ENCODE measurements at regions not wholly inside any gene's neighbourhood (a gene's known extent, or its start where the extent isn't known, plus 50 kb on each side); places are given as distances from the start of the nearest gene placed in this dataset.

DNA sequence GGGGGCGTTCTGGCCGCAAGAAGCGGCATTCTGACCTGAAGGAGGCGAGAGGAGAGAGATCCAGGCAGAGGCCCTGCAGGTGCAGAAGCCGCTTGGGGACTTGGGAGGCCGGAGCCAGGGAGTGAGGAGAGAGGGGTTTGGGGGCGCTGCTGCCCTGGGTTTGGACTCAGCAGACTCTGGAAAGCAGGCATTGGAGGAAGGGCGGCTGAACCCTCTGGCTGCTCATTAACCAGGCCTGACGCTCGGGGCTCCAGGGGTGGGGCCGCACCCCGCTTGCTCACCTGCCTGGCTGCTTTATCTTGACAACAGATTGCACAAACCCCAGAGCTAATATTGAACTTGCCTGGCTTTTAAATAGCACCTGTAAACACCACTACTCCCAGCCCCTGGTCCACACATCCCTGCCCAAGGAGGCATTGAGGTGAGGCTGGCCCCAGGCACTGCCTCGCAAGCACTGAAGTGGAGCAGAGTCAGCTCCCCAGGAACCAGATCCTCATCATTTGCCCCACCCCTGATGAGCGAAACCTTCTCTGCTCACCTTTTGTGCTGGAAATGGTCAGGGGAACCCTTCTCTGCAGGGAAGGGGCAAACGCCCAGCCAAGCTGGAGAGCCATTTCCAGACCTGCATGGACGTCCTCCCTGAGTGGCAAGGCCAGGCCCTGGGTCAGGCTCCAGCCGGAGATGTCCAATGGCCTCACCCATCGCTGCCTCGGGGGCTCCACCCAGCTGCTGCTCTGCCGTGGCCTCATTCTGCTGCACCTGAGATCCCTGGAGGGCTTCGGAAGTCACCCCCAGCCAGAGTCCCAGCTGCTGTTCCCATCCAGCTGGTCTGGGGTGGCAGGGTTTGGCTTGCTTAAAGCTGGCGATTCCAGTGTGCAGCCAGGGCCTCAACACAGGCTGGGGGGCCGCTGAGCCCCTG is 190.2 kb upstream of the GSE1 start:
- no peaks in the 10 kb centered on the region for H3K36me3 ChIP-seq
- TF ChIP-seq, protein P1, sequence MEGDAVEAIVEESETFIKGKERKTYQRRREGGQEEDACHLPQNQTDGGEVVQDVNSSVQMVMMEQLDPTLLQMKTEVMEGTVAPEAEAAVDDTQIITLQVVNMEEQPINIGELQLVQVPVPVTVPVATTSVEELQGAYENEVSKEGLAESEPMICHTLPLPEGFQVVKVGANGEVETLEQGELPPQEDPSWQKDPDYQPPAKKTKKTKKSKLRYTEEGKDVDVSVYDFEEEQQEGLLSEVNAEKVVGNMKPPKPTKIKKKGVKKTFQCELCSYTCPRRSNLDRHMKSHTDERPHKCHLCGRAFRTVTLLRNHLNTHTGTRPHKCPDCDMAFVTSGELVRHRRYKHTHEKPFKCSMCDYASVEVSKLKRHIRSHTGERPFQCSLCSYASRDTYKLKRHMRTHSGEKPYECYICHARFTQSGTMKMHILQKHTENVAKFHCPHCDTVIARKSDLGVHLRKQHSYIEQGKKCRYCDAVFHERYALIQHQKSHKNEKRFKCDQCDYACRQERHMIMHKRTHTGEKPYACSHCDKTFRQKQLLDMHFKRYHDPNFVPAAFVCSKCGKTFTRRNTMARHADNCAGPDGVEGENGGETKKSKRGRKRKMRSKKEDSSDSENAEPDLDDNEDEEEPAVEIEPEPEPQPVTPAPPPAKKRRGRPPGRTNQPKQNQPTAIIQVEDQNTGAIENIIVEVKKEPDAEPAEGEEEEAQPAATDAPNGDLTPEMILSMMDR (IDR thresholded peaks at IDR 0.05) = no peak
- no peak overlapping the region for H3K27ac ChIP-seq
- no peaks in the 10 kb centered on the region for H3K9me3 ChIP-seq
- peaks cover 7% of the 10 kb centered on the region for H3K27me3 ChIP-seq
- no peaks in the 10 kb centered on the region for H3K4me1 ChIP-seq (ENCODE audit: control insufficient read depth in 1 of 2, insufficient read depth in 1 of 2, low read depth in 1 of 2, low read length in 1 of 2)
- H3K4me3 ChIP-seq (ENCODE audit: low read depth in 1 of 2, low read length in 1 of 2) = no peak overlapping the region

DNA sequence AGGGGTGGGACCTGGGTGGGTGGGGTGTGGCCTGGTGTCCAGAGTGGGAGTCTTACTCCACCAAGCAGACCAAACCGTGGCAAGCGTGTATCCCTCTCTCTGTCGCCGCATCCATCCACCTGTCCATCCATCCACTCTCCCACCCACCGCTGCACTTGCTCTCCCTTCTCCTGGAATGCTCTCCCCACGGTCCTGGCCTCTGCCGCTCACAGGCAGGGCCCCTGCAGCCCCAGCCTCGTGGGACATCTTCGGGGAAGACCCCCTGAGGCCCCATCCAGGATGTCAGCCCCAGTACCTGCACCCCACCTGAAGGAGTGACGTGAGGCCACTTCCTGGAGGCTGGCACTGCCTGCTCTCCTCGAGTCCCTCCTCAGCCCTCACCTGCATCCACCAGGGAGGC is 189.5 kb upstream of the GSE1 start:
- Histone ChIP-seq H3K9me3 (no peaks in the 10 kb centered on the region), H3K4me1 (ENCODE audit: control insufficient read depth in 1 of 2, insufficient read depth in 1 of 2, low read depth in 1 of 2, low read length in 1 of 2) (no peaks in the 10 kb centered on the region), H3K27ac (no peak overlapping the region), H3K36me3 (no peaks in the 10 kb centered on the region), H3K27me3 (peaks cover 7% of the 10 kb centered on the region), H3K4me3 (ENCODE audit: low read depth in 1 of 2, low read length in 1 of 2) (no peak overlapping the region)
- TF ChIP-seq, protein P1 (IDR thresholded peaks at IDR 0.05) = no peak

DNA sequence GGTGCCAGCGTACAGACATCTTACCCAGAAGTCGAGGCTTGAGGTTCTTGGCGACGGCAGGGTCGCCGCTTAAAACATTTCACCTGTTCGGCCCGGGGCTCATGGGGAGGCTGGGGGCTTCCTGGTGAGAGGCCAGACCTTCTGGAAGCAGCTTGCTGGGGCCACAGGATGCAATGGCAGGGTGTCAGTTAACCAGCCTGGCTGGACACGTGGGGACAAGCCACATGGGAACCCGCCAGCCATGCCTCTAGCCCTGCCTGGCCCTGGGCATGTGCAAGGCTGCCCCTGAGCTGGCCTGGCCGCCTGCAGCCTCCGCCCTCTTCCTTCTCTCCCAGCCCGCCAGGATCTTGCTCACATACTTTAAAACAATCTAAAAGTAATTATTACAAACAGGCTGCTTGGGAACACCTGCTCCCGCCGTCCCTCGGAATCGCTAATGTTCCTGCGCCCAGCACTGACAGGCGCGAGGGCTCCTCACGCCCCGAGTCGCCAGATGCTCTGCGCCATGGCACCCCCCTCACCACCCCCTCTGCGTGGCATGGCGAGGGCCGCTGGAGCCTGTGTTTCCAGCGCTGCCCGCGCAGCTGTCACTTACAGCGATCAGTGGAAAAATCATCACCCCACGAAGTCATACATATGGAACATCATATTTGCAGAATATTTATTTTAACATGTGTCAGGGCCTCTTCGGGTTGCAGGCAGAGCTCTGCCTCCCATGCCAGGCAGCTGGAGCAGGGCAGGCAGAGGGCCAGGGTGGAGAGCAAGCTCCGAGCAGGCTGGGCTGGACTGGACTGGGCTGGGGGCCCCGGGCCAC is 188.7 kb upstream of the GSE1 start:
- H3K9me3 ChIP-seq = no peaks in the 10 kb centered on the region
- no peak overlapping the region for H3K4me3 ChIP-seq (ENCODE audit: low read depth in 1 of 2, low read length in 1 of 2)
- no peak overlapping the region for H3K27ac ChIP-seq
- TF ChIP-seq, protein P1 (IDR thresholded peaks at IDR 0.05) = no peak
- peaks cover 7% of the 10 kb centered on the region for H3K27me3 ChIP-seq
- no peaks in the 10 kb centered on the region for H3K4me1 ChIP-seq (ENCODE audit: control insufficient read depth in 1 of 2, insufficient read depth in 1 of 2, low read depth in 1 of 2, low read length in 1 of 2)
- no peaks in the 10 kb centered on the region for H3K36me3 ChIP-seq

DNA sequence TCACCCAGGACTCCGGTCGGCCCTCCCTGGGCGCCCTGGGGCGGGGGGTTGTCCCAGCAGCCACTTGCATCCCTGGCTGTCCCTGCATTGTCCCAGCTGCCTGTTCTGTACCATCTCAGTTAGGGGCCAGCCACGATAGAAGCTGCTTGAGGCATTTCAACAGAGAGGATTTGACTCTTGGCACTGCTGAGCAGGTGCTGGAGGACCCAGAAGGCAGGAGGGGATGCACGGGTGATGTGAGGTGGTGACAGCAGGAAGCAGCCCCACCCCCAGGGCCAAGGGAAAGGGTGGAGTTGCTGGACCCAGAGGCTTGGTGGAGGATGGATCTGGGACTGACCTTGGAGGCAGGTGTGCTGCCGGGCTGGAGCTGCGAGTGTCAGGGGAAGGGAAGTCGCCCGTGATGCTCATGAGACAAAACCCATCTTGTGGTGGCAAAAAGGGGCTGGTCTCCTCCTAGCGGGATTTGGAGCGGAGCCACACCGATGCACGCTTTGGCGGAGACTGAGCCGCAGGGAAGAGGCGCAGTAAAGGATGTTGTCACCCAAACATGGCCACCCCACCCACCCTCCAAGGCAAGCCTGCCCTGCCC is 188.0 kb upstream of the GSE1 start:
- Histone ChIP-seq H3K27ac (no peak overlapping the region), H3K27me3 (peaks cover 7% of the 10 kb centered on the region), H3K4me1 (ENCODE audit: control insufficient read depth in 1 of 2, insufficient read depth in 1 of 2, low read depth in 1 of 2, low read length in 1 of 2) (no peaks in the 10 kb centered on the region), H3K9me3 (no peaks in the 10 kb centered on the region), H3K4me3 (ENCODE audit: low read depth in 1 of 2, low read length in 1 of 2) (no peak overlapping the region), H3K36me3 (no peaks in the 10 kb centered on the region)
- TF ChIP-seq, protein P1 (IDR thresholded peaks at IDR 0.05) = no peak

DNA sequence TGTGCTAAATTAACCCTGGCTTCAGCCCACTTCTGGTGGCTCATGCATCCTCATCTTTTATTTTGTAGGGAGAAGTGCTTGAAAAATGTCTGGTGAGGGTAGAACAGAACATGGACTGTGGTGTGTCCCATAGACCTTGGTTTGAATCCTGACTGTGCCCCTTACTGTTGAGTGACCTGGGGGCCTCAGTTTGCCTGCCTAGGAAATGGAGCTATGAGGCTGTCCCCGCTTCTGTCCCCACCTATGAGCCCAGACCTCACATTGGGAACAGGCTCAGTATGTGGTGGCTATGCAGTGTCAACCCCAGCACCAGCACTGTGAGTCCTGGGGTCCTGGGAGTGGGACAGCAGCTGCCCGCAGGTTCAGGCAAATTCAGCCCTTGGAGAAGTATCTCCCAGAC is 186.3 kb upstream of the GSE1 start:
- TF ChIP-seq, protein P1 (IDR thresholded peaks at IDR 0.05) = no peak
- H3K27ac ChIP-seq = no peak overlapping the region
- no peaks in the 10 kb centered on the region for H3K4me1 ChIP-seq (ENCODE audit: control insufficient read depth in 1 of 2, insufficient read depth in 1 of 2, low read depth in 1 of 2, low read length in 1 of 2)
- H3K27me3 ChIP-seq = peaks cover 7% of the 10 kb centered on the region
- H3K36me3 ChIP-seq = no peaks in the 10 kb centered on the region
- no peaks in the 10 kb centered on the region for H3K9me3 ChIP-seq
- H3K4me3 ChIP-seq (ENCODE audit: low read depth in 1 of 2, low read length in 1 of 2) = no peak overlapping the region
